Adrenal gland (tissue), 9 donors: ENCODE measurements at regions not wholly inside any gene's neighbourhood (a gene's known extent, or its start where the extent isn't known, plus 50 kb on each side); places are given as distances from the start of the nearest gene placed in this dataset.

Experiments
- DNase-seq, 7 donors: peaks; one replicate each; pipeline ENCODE4 v3.0.0-alpha.2; 2019 to 2020
- H3K27ac ChIP-seq, 5 donors: fragments of 200-600 bp; sonication (generic) in 4 of 5; 1 replicate in 3 of 5; 2 replicates in 2 of 5; pipeline versions ENCODE4 v1.5.1 to v1.8.0; 2016 to 2020; ENCODE audit warnings: mild to moderate bottlenecking in 1 of 5
- H3K27me3 ChIP-seq: fragments of 200-600 bp; 2 replicates; pipeline ENCODE4 v1.8.0; 2021
- H3K36me3 ChIP-seq, 2 donors: fragments of 200-600 bp; replicated peaks in 1 of 2; 1 replicate in 1 of 2; 2 replicates in 1 of 2; pipeline versions ENCODE4 v1.5.1 to v1.8.0; 2018 to 2022
- H3K4me1 ChIP-seq, 2 donors: fragments of 200-600 bp; replicated peaks in 1 of 2; 1 replicate in 1 of 2; 2 replicates in 1 of 2; pipeline versions ENCODE4 v1.5.1 to v1.8.0; 2018 to 2021
- H3K4me3 ChIP-seq, 4 donors: fragments of 200-600 bp; sonication (generic) in 3 of 4; one replicate each; pipeline ENCODE4 v1.5.1; 2016 to 2018
- H3K9me3 ChIP-seq, 3 donors: fragments of 200-600 bp; sonication (generic) in 1 of 3; replicated peaks in 1 of 3; 1 replicate in 2 of 3; 2 replicates in 1 of 3; pipeline versions ENCODE4 v1.5.1 to v1.8.0; 2016 to 2021
- POLR2A ChIP-seq, 2 donors: fragments of 450-650 bp; IDR thresholded peaks; one replicate each; pipeline ENCODE4 v1.6.1; 2017; ENCODE audit warnings: antibody characterized with exemption in 2 of 2, mild to moderate bottlenecking in 2 of 2, moderate library complexity in 1 of 2
- WGBS, 4 donors: extraction: QIAGEN DNeasy Blood & Tissue Kit in 2 of 4; methylation state at CpG; one replicate each; pipeline versions ENCODE4 v1.1.5 to v1.1.7; 2013 to 2017; 5-methylcytosine and 5-hydroxymethylcytosine counted together
- intact Hi-C, 2 donors: fragments of 100-400 bp; cut with DNase I; formaldehyde crosslinking; loops; one replicate each; pipeline versions ENCODE4 v1.14.1 to v1.15.0; 2022 to 2023
- TF ChIP-seq, protein P1 (sequence below), 6 experiments: fragments of 450-650 bp in 4 of 6; fragments of 200-600 bp in 2 of 6; sonication (generic) in 1 of 6; IDR thresholded peaks; 1 replicate in 5 of 6; 2 replicates in 1 of 6; pipeline versions ENCODE4 v1.5.1 to v1.8.0; 2016 to 2021; ENCODE audit warnings: antibody characterized with exemption in 6 of 6, mild to moderate bottlenecking in 2 of 6, moderate library complexity in 1 of 6
- donor health status: healthy with polysubstance abuse.
- donor health status: Bipolar disorder and iron deficiency.
- donor health status: DM: yes; HTN: yes; CAD: no.
- donor health status: DM: no; HTN: no; CAD: no.
- donor health status: DM: no; HTN: no; CAD: no.

DNA sequence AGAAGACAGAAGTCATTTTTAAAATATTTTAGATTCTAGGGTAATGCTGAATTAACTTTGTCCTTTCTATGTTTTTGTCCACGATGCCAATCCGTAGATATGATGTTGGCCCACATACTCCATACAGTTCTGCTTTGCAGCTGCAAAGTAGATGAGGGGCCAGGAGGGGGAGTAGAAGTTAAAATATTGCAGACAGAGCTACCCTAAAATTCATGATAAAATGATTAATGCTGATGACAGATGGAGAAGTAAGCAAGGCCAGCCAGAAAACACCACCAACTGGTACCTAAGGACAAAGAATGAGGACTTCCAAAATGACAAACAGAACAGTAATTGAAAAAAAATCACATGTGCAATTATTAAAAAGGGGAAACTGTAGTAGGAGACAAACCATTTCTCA is 756.6 kb upstream of the ARPP21 start:
- DNase-seq: no peak
- intact Hi-C loops: no loop called here
- Histone ChIP-seq H3K4me1 (no peaks in the 10 kb centered on the region), H3K27me3 (no peaks in the 10 kb centered on the region), H3K27ac (no peak overlapping the region), H3K9me3 (no peaks in the 10 kb centered on the region), H3K4me3 (no peak overlapping the region), H3K36me3 (no peaks in the 10 kb centered on the region)
- 73 to 81% (median 79%) methylated on average over 2 of the region's 2 CpGs for WGBS, 4 donors
- TF ChIP-seq, protein P1, sequence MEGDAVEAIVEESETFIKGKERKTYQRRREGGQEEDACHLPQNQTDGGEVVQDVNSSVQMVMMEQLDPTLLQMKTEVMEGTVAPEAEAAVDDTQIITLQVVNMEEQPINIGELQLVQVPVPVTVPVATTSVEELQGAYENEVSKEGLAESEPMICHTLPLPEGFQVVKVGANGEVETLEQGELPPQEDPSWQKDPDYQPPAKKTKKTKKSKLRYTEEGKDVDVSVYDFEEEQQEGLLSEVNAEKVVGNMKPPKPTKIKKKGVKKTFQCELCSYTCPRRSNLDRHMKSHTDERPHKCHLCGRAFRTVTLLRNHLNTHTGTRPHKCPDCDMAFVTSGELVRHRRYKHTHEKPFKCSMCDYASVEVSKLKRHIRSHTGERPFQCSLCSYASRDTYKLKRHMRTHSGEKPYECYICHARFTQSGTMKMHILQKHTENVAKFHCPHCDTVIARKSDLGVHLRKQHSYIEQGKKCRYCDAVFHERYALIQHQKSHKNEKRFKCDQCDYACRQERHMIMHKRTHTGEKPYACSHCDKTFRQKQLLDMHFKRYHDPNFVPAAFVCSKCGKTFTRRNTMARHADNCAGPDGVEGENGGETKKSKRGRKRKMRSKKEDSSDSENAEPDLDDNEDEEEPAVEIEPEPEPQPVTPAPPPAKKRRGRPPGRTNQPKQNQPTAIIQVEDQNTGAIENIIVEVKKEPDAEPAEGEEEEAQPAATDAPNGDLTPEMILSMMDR (IDR thresholded peaks at IDR 0.05): no peak
- no peak for TF ChIP-seq POLR2A (IDR thresholded peaks at IDR 0.05)

DNA sequence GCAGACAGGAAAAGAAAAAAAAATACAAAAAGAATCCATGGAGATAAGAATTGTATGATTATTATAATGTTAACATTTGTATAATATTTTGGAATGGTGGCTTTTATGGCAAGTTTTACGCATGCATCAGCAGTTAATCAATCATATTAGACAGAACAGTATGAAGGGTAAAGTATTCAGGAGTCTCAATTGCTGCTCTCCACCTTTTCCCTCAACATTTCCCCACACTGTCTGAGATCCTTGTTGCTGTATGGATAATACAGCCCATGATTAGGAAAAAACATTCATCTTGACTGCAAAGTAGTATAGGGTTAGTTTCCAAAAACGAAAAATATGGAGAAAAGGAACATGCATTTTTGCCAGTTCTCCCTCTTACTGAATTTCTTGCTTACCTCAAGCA is 755.3 kb upstream of the ARPP21 start:
- no peak for DNase-seq
- H3K27me3 ChIP-seq: no peaks in the 10 kb centered on the region
- intact Hi-C loops: no loop called here
- no peaks in the 10 kb centered on the region for H3K36me3 ChIP-seq
- TF ChIP-seq, protein P1 (IDR thresholded peaks at IDR 0.05): no peak
- no peak for TF ChIP-seq POLR2A (IDR thresholded peaks at IDR 0.05)
- no peak overlapping the region for H3K27ac ChIP-seq
- WGBS, 4 donors: 54 to 63% (median 56%) methylated on average over 2 of the region's 2 CpGs
- H3K9me3 ChIP-seq: no peaks in the 10 kb centered on the region
- no peaks in the 10 kb centered on the region for H3K4me1 ChIP-seq
- H3K4me3 ChIP-seq: no peak overlapping the region

DNA sequence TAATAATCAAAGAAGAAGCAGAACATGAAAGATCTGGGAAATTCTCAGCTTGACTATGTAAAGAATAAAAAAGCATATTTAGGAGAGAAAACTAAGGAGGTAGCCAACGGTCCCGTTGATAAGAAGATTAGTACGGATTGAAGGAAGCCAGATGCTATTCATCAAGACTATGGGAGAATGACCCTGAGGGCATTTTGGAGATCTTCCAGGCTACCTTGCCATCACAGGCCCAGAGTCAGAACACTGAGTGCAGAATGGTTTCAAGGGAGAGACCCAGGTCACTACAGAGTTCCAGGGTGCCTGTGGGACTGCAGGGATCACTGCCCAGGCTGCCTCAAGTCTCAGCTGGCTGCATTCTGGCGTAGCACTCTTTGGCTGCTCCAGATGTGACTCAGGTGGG is 752.9 kb upstream of the ARPP21 start:
- intact Hi-C loops: no loop called here
- no peak for TF ChIP-seq POLR2A (IDR thresholded peaks at IDR 0.05)
- H3K9me3 ChIP-seq: no peaks in the 10 kb centered on the region
- whole genome bisulfite sequencing, 4 donors: 33 to 47% (median 38%) methylated on average over 3 to 4 of the region's 4 CpGs
- no peak overlapping the region for H3K4me3 ChIP-seq
- no peaks in the 10 kb centered on the region for H3K4me1 ChIP-seq
- DNase-seq: peak in 1 of 7 donors; percentile 58
- H3K27ac ChIP-seq: no peak overlapping the region
- no peaks in the 10 kb centered on the region for H3K27me3 ChIP-seq
- H3K36me3 ChIP-seq: no peaks in the 10 kb centered on the region

DNA sequence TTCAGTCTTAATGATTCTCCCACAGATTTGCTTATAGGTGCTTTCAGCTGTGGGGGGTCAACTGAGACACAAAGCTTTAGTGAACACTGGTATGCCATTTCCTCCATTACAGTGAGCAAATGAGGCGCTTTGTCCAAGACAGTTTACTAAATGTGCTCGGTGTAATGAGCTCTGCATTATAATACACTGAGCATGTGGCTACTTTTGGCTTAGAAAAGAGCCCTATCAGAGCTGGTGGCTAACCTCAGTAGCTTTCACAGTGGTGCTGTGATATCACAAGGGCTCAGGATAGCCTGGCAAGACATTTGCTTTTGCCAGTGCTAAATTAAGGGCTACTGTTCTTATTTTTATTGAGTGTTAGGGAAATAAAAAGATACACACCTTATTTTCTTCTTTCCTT is 749.7 kb upstream of the ARPP21 start:
- TF ChIP-seq POLR2A (IDR thresholded peaks at IDR 0.05): no peak
- TF ChIP-seq, protein P1 (IDR thresholded peaks at IDR 0.05): no peak
- H3K4me1 ChIP-seq: no peaks in the 10 kb centered on the region
- intact Hi-C loops: no loop called here
- H3K36me3 ChIP-seq: no peaks in the 10 kb centered on the region
- DNase-seq: no peak
- 73 to 92% (median 90%) methylated on average over 2 of the region's 2 CpGs for WGBS, 4 donors
- H3K4me3 ChIP-seq: no peak overlapping the region
- no peak overlapping the region for H3K27ac ChIP-seq
- no peaks in the 10 kb centered on the region for H3K27me3 ChIP-seq
- H3K9me3 ChIP-seq: no peaks in the 10 kb centered on the region

DNA sequence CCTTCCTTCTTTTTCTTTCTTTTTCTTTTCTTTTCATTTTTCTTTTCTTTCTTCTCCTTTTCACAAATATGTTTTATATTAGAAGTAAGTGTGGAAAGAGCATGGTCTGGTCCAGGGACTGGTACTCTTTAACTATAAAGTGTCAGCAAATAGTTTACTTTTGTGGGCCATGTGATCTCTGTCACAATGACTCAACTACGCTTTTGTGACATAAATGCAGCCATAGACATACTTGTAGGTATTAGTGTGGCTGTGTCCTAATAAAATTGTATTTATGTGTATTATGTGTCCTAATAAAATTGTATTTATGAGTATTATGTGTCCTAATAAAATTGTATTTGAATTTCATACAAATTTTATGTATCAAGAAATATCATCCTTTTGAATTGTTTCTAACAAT is 749.1 kb upstream of the ARPP21 start:
- Histone ChIP-seq H3K4me3 (no peak overlapping the region), H3K27ac (no peak overlapping the region), H3K4me1 (no peaks in the 10 kb centered on the region), H3K9me3 (no peaks in the 10 kb centered on the region), H3K36me3 (no peaks in the 10 kb centered on the region), H3K27me3 (no peaks in the 10 kb centered on the region)
- WGBS, 4 donors: 76 to 97% (median 87%) methylated on average over 1 of the region's 1 CpG
- intact Hi-C loops: no loop called here
- DNase-seq: no peak
- TF ChIP-seq POLR2A (IDR thresholded peaks at IDR 0.05): no peak
- TF ChIP-seq, protein P1 (IDR thresholded peaks at IDR 0.05): no peak
